Iris pigment epithelial cell (primary cell): ENCODE measurements at regions not wholly inside any gene's neighbourhood (a gene's known extent, or its start where the extent isn't known, plus 50 kb on each side); places are given as distances from the start of the nearest gene placed in this dataset.
A peak's percentile ranks its signal among the peaks of the same experiment; 100 is the strongest.

Experiments used
- DNase-seq: peaks from one replicate; pipeline ENCODE4 v3.0.0-alpha.2; 2011; ENCODE audit warnings: low read depth

GRCh38 chr5:127993476-127993875, 90.1 kb upstream of the SLC12A2 start:
- no peak for DNase-seq

- DNase-seq = no peak
Measured at GRCh38 chr5:127994087-127994660, 89.4 kb upstream of the SLC12A2 start.

- DNase-seq = peak; percentile 74
Measured at GRCh38 chr5:127995556-127995955, 88.0 kb upstream of the SLC12A2 start.

- DNase-seq = peak; percentile 13
Measured at GRCh38 chr5:127997201-127997704, 86.3 kb upstream of the SLC12A2 start.

GRCh38 chr5:127998950-127999615, 84.5 kb upstream of the SLC12A2 start:
- DNase-seq = no peak

- no peak for DNase-seq
Measured at GRCh38 chr5:127999909-128000308, 83.7 kb upstream of the SLC12A2 start.

GRCh38 chr5:128002425-128002824, 81.1 kb upstream of the SLC12A2 start:
- DNase-seq = peak; percentile 8

- DNase-seq = peak; percentile 39
Measured at GRCh38 chr5:128007939-128008338, 75.6 kb upstream of the SLC12A2 start.

- DNase-seq = no peak
Measured at GRCh38 chr5:128009403-128009802, 74.2 kb upstream of the SLC12A2 start.

- no peak for DNase-seq
Measured at GRCh38 chr5:128011339-128011738, 72.2 kb upstream of the SLC12A2 start.

- no peak for DNase-seq
Measured at GRCh38 chr5:128014578-128014977, 69.0 kb upstream of the SLC12A2 start.

- DNase-seq = no peak
Measured at GRCh38 chr5:128015478-128015877, 68.1 kb upstream of the SLC12A2 start.

- no peak for DNase-seq
Measured at GRCh38 chr5:128015978-128016377, 67.6 kb upstream of the SLC12A2 start.

- no peak for DNase-seq
Measured at GRCh38 chr5:128019391-128019790, 64.2 kb upstream of the SLC12A2 start.

- DNase-seq = no peak
Measured at GRCh38 chr5:128020012-128020411, 63.6 kb upstream of the SLC12A2 start.

- peak; percentile 49 for DNase-seq
Measured at GRCh38 chr5:128021411-128021810, 62.2 kb upstream of the SLC12A2 start.
